ENCODE measurements at regions not wholly inside any gene's neighbourhood (a gene's known extent, or its start where the extent isn't known, plus 50 kb on each side); places are given as distances from the start of the nearest gene placed in this dataset.
"Not testable (repeated sequence)": the region's sequence is repeated elsewhere in the genome, so short reads cannot be mapped to it uniquely, and the experiment has no call there.

DNA sequence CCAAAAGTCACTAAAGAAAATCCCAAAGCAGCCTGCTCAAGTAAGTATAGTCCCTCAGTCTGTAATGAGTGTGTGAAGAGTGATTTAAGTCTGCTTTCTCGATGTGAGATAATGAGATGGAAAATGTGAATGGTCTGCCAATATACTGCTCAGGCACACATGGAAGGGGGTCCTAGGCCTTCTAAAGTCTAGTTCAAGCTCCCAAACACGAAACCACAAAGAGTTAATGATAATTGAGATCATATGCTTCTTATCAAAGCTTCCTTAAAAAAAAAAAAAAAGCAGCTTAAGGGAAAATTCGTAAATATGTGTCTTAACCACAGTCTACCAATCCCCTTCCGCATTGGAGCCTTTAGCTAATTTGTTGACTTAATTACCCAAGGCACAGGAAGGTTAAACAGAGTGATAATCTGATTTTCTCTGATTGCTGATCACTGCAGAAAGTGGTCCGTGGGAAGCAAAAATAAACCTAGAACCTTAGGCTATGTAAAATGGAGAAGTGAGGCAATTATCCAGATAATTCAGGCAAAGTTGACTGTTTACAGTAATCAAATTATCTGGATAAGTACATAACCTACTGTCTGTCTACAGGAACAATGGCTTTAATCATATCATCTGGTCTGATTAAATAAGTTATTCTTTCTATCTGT, 172.9 kb downstream of the MBL2 start:
- DNase-seq (ENCODE audit: low spot score): no peak

DNA sequence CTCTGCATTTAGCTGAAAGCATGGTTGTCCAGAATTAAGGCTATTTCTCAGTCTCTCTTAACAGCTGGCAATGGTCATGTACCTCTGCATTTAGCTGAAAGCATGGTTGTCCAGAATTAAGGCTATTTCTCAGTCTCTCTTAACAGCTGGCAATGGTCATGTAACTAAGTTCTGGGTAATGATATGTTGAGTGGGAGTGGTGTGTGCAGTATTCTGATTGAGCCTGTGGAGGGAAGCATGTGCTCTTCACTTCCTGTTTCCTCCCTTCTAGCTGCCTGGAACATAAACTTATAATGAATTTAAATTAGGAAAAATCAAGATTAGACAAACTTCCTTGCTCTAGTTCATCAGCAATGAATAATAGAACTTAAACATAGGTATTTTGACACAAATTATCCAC, 168.5 kb downstream of the MBL2 start:
- not testable (repeated sequence) for DNase-seq (ENCODE audit: low spot score)

DNA sequence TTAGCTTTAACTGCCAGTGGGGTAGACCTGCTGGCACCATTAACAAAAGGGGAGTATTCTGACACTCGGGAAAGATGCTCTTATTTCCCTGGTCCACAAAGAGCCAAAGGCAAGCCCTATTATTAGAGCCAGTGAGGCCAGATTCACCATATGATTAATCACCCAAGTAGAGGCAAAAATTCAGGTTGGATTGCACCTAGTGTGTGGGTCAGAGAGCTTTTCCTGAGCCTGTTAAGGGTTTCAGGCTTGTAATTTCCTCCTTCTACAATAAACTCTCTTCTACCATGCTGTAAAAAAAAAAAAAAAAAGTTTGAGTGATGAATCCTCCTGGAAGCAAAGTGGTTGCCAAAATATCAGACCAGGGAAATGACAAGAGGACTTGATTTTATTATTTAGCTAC, 163.5 kb downstream of the MBL2 start:
- DNase-seq (ENCODE audit: low spot score): no peak

DNA sequence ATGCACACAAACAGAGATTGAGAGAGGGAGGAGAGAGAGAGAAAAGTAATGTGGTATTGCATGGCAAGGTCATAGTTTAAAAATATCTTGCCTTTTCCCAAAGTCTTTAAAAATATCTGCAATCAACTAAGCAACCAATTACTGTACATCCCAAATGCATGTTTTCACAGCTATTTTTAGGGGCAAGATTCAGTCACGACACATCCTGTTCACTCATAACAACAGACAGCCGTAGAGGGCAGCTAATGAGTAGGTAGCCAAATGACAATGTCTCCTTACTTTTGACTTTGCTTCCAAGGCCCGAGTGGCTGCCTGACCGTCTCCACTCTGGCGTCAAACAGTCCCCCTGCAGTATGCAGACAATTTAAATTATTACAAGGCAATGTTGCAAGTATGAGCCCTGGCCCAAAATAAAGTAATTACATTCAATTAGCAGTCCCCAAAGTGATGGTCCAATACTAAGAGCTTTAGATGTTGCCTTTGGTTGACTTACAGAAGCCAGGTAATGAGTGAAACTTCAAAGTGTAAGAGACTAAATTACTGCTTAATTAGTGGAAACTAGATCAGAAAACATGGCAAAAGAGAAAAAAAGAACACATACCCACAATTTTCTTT, 162.9 kb downstream of the MBL2 start:
- DNase-seq (ENCODE audit: low spot score): no peak

DNA sequence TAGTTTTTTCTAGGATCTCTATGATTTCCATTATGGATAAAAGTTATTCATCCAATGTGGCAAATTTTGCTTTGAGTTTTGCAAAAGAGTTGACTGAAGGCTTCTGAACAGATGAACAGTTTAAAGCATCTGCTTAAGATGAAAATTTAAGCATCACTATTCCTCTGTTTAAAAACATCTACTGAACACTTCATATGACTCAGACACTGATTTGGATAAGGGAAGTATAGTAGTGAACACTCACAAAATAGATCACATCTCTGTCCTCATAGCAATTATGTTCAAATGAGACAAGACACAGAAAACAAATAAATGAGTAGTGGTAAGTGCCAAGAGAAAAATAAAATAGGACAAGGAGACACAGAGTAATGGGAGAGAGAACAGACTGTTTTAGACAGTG, 157.3 kb downstream of the MBL2 start:
- no peak for DNase-seq (ENCODE audit: low spot score)

DNA sequence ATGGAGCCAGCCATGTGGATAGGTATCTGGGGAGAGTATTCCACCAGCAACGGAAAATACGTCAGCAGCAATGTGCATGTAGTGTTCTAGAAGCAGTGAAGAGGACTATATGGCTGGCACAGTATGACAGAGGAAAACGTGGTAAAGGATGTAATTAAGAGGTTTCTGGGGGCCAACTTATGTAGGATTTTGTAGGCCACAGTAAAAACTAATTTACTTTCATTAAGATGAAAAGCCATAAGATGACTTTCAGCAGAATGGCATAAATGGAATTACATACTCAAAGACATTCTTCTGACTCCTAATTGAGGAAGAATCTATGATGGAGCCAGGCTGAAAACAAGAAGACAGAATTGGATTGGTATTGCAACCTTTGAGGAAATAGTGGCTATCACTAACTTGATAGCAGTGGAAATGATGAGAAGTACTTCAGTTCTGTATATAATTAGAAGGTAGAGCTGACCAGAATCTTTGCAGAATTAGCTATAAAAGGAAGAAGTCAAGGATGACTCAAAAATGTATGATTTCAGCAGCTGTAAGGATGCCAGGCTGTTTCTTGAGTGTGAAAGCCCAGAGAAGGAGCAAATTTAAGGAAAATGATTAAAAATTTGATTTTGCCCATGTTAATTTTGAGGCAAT, 156.7 kb downstream of the MBL2 start:
- DNase-seq (ENCODE audit: low spot score): no peak

DNA sequence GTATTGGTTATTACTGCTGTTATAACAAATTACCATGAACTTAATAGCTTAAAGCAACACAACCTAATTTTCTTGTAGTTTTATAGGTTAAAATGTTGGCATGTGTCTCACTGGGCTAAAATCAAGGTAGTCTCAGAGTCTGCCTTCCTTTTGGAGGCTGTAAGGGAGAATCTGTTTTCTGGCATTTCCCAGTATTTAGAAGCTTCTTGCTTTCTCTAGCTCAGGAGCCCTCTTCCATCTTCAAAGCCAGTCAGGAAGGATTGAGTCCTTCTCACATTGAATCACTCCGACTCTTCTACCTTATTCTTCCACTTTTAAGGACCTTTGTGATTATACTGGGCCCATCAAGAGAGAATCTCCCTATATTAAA, 156.2 kb downstream of the MBL2 start:
- no peak for DNase-seq (ENCODE audit: low spot score)

DNA sequence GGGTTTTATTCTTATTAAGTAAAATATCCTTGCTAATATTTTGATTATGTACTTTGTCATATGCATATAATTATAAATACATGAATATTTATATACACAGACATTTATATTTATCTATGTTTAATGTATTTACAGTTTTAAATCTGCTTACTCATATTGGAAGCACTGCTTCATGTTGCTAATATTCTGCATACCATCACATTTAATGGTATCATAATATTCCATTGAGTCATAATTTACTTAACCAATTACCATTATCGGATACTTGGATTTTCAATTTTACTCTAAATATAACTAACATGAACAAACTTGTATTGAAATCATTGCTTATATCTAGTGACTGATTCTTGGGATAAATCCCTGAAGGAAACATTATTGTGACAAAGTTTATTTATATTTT, 155.2 kb downstream of the MBL2 start:
- no peak for DNase-seq (ENCODE audit: low spot score)

DNA sequence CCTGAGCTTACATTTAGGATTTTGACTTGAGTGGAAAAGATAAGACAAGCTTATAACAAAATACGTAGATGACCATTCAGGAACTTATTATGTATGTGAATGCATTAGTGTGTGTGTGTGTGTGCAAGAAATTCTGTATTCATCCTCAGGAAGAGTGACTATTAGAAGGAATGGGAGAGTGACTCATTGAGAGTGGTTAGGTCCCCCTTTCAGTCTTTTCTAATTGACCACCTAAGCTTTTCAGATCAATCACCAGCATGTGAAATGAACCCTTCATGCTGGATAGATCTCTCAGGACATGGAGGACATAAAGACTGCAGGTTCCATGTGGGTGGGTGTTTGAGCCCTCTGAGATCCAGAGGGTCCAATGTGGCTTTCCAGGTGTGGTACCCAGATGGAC, 153.5 kb downstream of the MBL2 start:
- no peak for DNase-seq (ENCODE audit: low spot score)

DNA sequence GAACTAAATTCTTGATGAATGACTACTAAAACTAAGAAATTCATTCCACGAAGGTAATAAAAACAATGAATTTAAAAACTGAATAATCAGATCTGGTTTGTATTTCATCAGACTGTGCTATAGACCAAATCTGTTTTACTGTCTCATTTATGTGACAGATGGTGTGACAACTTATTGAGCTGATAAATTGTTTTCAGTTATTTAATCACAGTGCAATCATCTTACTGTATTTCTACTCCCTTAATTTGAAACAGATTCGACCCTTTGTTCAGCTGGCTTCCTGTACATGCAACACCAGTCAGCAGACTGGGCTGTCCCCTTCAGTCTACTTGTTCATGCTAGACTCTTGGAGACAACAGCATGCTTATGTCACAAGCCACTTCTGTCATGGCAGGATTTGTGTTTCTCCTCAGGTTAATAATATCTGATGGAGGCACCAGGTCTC, 150.9 kb downstream of the MBL2 start:
- DNase-seq (ENCODE audit: low spot score): no peak

DNA sequence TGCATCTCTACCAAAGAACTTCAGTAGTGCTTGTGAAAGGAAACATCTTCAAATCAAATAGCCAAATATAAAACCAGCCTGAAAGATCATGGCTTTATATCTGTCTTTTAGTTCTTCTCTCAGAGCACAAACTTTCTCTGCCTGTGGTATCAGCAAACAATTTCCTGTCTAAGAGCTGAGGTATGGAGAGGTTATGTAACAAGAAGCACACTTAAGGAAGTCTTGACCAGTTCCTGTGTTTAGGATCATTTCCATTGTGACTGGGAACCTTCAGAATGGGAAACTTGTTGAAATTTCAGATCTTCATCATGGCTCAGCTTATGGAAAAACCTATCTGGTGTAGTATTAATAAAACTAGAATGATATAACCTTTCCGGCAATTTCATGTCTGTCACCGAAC, 148.8 kb downstream of the MBL2 start:
- no peak for DNase-seq (ENCODE audit: low spot score)

DNA sequence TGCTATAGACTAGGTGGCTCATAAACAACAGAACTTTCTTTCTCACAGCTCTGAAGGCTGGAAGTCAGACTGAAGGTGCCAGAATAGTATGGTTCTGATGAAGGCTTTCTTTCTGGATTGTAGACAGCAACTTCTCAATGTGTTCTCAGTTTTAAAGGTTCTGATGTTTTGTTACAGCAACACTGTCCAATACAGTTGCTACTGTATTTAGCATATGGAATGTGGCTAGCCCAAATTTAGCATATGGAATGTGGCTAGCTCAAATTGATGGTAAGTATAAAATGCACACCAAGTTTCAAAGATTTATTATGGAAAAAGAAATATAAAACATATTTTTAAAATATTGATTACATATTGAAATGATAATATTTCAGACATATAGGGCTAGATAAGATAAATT, 145.3 kb downstream of the MBL2 start:
- DNase-seq (ENCODE audit: low spot score): no peak

DNA sequence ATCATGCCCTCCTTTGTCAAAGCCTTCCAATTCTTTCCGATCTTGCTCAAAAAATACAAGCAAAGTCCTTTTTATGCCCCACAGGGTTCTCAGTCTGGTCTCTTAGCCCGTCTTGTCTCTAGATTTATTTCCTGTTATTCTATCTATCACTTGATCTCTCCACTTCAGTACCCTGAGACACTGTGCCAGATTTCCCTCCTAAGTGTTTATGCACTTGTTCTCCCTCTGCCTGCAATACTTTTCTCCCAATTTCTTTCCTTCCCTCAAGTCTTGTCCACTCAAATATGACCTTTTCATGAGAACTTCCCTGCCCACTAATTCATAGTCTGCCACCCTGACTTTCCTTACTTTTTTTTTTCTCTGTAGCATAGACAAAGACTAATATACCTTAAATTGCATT, 141.4 kb downstream of the MBL2 start:
- no peak for DNase-seq (ENCODE audit: low spot score)

DNA sequence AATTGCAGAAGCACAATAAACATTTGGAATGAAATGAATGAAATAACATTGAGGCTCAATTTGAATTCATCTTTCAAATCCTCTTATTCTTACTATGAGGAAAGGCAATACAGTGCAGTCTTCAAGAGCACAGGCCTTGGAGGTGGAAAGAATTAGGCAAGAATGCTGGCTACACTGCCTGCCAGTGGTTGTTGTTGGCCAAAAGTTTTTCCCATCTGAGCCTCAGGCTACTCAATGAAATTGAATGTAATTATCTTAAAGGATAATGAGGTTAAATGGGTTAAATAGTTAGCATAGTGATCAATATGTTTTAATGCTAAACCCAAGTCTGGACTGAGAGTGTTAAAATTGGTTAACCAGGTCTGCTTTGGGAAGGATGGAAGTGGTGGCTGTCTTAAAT, 140.9 kb downstream of the MBL2 start:
- DNase-seq (ENCODE audit: low spot score): no peak

DNA sequence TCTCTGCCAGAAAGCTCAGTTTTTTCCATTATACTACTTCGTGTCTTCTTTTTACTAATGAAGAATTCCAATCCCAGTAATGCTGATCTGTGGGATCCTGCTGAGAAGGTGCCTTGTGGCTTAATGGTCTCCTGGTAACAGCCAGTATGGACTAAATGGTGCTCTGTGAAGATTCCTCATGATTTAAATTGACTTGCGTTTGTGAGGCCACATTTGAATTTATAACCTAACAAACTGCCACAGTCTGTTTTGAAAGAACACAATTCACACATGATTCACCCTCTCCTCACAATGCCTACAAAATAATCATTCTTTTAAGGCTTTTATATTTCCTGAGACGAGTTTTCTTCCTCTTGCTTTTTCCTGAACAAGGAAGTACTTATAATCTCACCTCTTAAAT, 140.0 kb downstream of the MBL2 start:
- DNase-seq (ENCODE audit: low spot score): no peak

DNA sequence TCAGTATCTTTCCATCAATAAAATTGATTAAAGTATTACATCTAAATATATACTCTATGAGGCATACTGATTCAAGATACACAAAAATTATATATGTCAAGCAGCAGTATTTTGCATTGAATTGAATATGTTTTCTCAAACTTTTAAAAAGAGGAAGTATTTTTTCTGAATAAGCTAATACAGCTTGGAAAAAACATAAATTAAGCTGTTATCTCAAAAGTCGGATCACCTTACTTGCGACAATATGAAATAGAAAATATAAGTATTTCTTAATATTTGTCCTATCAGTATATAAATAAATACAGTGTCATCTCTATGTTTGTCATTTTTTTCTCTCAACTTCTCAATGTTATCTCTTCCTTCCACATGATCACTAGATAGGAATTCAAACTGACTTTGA, 139.3 kb downstream of the MBL2 start:
- no peak for DNase-seq (ENCODE audit: low spot score)

DNA sequence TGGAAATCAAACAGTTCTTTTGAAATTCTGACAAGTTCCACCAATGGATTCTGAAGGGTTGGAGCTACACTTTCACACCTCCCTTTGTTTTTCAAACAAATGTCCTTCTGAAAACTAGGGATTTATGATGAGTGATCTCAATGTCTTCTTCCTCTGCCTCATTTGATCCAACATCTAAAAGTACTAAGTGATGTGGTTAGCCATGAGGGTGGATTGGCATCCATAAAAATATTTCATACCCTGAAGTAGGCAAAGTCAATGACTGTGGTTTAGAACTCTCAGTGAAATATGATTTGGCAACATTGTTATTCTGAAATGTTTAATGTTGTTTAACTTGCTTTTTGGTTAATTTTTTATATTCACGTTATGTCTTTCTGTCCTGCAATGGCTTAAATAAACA, 136.9 kb downstream of the MBL2 start:
- DNase-seq (ENCODE audit: low spot score): no peak

DNA sequence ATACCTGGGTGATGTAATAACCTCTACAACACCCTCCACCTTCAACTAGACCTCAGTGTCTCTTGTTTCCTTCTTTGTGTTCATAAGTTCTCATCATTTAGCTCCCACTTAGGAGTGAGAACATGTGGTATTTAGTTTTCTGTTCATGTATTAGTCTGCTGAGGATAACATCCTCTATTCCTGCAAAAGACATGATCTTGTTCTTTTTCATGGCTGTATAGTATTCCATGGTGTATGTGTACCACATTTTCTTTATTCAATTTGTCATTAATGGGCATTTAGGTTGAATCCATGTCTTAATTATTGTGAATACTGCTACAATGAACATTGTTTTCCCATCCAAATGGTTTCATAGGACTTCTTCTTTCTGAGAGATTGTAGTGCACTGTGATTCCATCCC, 135.7 kb downstream of the MBL2 start:
- DNase-seq (ENCODE audit: low spot score): no peak

DNA sequence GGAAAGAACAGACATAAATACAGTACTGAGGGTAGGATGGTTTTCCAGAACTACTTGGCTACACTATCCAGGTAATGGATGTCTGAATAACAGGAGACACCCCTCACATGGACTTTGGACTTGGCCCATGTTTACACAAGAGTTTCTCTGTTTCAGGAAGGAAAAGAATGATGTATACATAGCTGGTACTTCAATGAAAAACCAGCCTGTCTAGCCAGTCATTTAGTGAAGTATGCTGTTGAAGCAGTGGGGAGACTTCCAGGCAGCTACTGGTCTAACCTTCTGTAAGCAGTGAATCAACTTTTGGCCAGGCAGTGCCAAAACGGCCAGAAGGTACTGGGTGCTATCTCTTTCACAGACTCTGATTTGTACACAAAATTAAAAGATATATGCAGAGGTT, 135.0 kb downstream of the MBL2 start:
- DNase-seq (ENCODE audit: low spot score): no peak

DNA sequence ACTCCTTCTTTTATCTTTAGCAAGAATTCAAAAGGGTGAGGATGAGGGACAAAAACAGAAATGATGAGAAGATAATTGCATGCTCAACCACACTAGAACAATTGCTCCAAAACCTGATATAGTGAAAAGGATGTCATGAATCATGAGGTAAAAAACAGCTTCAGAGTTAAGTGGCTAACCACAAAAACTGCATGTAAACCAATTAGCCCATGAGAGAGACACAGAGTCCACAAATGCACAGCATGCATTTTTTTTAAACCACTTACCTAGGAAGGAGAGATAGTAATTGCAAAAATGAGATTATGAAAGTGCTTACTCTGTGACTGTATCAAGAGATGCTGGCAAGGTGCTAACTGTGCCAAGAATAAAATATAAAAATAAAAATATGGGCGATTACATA, 132.9 kb downstream of the MBL2 start:
- DNase-seq (ENCODE audit: low spot score): no peak

DNA sequence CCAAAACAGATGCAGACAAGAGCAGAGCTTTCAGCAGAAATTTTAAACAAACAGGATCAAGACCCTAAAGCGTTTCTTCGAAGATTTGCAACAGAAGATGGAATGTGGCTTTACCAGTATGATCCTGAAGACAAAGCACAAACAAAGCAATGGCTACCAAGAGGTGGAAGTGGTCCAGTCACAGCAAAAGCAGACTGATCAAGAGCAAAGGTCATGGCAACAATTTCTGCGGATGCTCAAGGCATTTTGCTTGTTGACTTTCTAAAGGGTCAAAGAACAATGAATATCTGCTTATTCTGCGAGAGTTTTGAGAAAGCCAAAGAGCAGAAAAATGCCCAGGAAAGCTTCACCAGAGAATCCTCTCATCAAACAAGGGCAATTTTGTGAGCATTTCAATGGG, 130.4 kb downstream of the MBL2 start:
- DNase-seq (ENCODE audit: low spot score): no peak

DNA sequence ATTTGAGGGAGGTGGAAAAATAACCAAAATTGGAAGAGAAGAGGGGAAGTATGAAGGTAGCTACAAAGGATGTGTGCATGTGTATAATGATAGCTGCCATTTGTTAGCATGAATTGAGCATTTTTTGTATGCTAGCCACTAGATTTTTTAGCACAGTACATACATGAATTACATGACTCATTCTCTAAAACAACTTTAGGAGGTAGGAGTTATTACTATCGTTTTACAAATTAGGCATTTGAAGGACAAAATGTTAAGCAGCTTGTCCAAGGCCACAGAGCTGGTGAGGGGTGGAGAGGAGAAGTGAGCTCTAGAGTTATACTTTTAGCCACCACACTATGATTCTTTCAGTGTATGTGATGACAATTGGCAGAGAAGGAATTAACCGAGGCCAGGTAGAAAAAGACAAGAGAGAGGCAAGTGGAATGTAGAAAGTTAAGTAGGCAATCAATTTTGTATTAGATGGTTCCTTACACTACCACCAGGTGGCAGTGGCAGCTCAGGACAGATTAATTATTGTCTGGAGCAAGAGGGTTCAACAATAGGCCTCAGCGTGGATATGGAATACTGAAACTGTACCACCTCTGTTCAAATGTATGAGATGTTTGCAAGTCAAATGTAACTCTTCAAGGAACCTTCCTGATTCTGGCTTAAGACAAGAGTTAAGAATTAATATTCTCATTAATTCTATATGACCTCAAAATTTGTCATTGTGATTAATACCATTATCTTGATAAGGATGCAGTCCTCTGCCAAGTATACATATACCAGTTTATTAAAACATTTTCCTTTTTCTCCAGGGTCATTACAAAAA, 128.0 kb downstream of the MBL2 start:
- DNase-seq (ENCODE audit: low spot score): peak; percentile 52

DNA sequence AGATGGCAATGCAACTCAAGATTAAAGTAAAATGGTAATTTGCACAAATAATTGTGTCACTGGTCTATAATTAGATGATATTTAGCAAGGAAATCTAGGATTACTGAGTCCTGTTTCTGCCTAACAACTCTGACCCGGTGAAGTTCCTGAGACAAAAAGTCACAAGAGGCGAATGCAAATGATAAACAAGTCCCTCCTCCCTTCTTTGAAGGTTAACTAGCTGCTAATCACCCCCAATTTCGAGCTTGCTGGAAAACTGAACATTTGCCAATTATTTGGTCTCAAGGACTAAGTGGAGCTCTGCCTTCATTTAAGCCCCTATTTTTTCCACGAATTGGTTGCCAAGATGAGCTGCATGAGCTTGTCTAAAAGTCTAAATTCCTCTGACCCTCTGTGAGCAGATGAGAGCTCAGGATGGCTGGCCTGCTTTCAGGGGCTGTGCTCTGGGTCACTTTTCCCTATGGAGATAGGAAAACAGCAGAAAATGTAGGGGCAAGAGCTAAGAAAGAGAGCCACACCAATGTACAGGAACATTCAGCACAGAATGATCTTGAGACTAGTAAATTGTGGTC, 127.3 kb downstream of the MBL2 start:
- DNase-seq (ENCODE audit: low spot score): no peak

All from ecto neural progenitor cell (in vitro differentiated cells).